BJ (cell line): ENCODE measurements at regions not wholly inside any gene's neighbourhood (a gene's known extent, or its start where the extent isn't known, plus 50 kb on each side); places are given as distances from the start of the nearest gene placed in this dataset.

Experiments
- CTCF ChIA-PET: fragments of 350-600 bp; formaldehyde crosslinking; extraction: SDS; loops from one replicate; lab custom pipeline; 2021; ENCODE audit warnings: antibody characterized with exemption, inconsistent platforms; lab: Yijun Ruan, JAX
- POLR2A ChIA-PET: fragments of 300-600 bp; sonication (Branson Sonifier 250); formaldehyde crosslinking; extraction: SDS; loops from one replicate; lab custom pipeline; 2021; ENCODE audit warnings: antibody characterized with exemption; lab: Charles Lee
- DNase-seq: peaks from one replicate; pipeline ENCODE4 v3.0.0-alpha.2; 2011; ENCODE audit warnings: low read depth
- H3K27me3 ChIP-seq: 2 replicates; pipeline ENCODE4 v1.6.0; 2011; ENCODE audit warnings: low read length; ENCODE audit not compliant: control insufficient read depth, insufficient read depth
- H3K36me3 ChIP-seq: 2 replicates; pipeline ENCODE4 v1.5.1; 2011; ENCODE audit warnings: low read length; ENCODE audit not compliant: control insufficient read depth, insufficient read depth
- H3K4me3 ChIP-seq: 2 replicates; pipeline ENCODE4 v1.5.1; 2011; ENCODE audit warnings: low read depth, mild to moderate bottlenecking, control low read depth, low read length
- CTCF ChIP-seq: IDR thresholded peaks from 2 replicates; pipeline ENCODE4 v1.5.1; 2011; ENCODE audit warnings: low read depth, mild to moderate bottlenecking, control low read depth, inconsistent platforms, low read length, moderate library complexity; ENCODE audit not compliant: insufficient read depth

- TF ChIP-seq CTCF = no peak
- Histone ChIP-seq H3K27me3 (peaks cover 4% of the 10 kb centered on the region; the same call in 1 of the 2 replicates), H3K4me3 (no peak overlapping the region), H3K36me3 (no peaks in the 10 kb centered on the region)
- ChIA-PET CTCF (interaction anchor here (1.4 kb wide), 1 partner anchor 10 kb away, joined by 4 read pairs; no protein-coding TSS in a partner anchor), POLR2A (no interaction called here)
- DNase-seq = no peak
Observed at GRCh38 chr14:65153101-65153500, 50.8 kb upstream of the MAX start.

- 0 out of 2 replicates have a peak overlapping the region, but pooled peaks have one; percentile 1 for H3K4me3 ChIP-seq
- DNase-seq = peak; percentile 58
- no peaks in the 10 kb centered on the region for H3K36me3 ChIP-seq
- TF ChIP-seq CTCF = no peak
- POLR2A ChIA-PET = interaction anchor here (0.6 kb wide), 2 partner anchors 57 to 495 kb away, joined by 3 to 5 read pairs; no protein-coding TSS in a partner anchor
- no peaks in the 10 kb centered on the region for H3K27me3 ChIP-seq
- CTCF ChIA-PET = interaction anchor here (1.0 to 2.4 kb wide), 3 partner anchors 9 to 668 kb away, joined by 3 to 7 read pairs (median 4); partner anchors contain the start of gene FUT8
Observed at GRCh38 chr14:65156568-65157366, 54.5 kb upstream of the MAX start.

- no peak for DNase-seq
- POLR2A ChIA-PET = no interaction called here
- Histone ChIP-seq H3K4me3 (no peak overlapping the region), H3K27me3 (no peaks in the 10 kb centered on the region), H3K36me3 (no peaks in the 10 kb centered on the region)
- no peak for TF ChIP-seq CTCF
- CTCF ChIA-PET = interaction anchor here (0.6 to 2.4 kb wide), 5 partner anchors 9 to 800 kb away, joined by 3 to 7 read pairs (median 4); no protein-coding TSS in a partner anchor
Observed at GRCh38 chr14:65159281-65160062, 57.2 kb upstream of the MAX start.

- H3K4me3 ChIP-seq = no peak overlapping the region
- CTCF ChIA-PET = interaction anchor here (1.6 kb wide), 1 partner anchor 799 kb away, joined by 3 read pairs; no protein-coding TSS in a partner anchor
- no peak for DNase-seq
- POLR2A ChIA-PET = no interaction called here
- H3K27me3 ChIP-seq = no peaks in the 10 kb centered on the region
- H3K36me3 ChIP-seq = no peaks in the 10 kb centered on the region
- no peak for TF ChIP-seq CTCF
Observed at GRCh38 chr14:65160091-65160490, 57.8 kb upstream of the MAX start.

GRCh38 chr14:65162031-65162430 is 59.7 kb upstream of the MAX start:
- Histone ChIP-seq H3K27me3 (no peaks in the 10 kb centered on the region), H3K36me3 (no peaks in the 10 kb centered on the region), H3K4me3 (no peak overlapping the region)
- ChIA-PET CTCF (interaction anchor here (0.5 to 9.7 kb wide), 6 partner anchors 10 to 909 kb away, joined by 3 to 103 read pairs (median 6); partner anchors contain the start of gene FUT8), POLR2A (no interaction called here)
- DNase-seq = no peak
- no peak for TF ChIP-seq CTCF
